Stimulated activated memory B cell treated with anti-CD40 and anti-IgM and Interleukin-4, amounts not matched to agents 10 μg/mL and 1 μg/mL and 100 μg/mL, for 72 hours (primary cell): ENCODE measurements at regions not wholly inside any gene's neighbourhood (a gene's known extent, or its start where the extent isn't known, plus 50 kb on each side); places are given as distances from the start of the nearest gene placed in this dataset.

Source experiments
- ATAC-seq: fragments of 150-1000 bp; cut with Tn5 transposase; 2 replicates; pipeline ENCODE4 v1.10.0; 2021
- H3K27ac Mint-ChIP-seq: one replicate; pipeline ENCODE4 v1.8.0; 2022; ENCODE audit warnings: mild to moderate bottlenecking, mixed read lengths
- H3K27me3 Mint-ChIP-seq: one replicate; pipeline ENCODE4 v1.8.0; 2022; ENCODE audit warnings: mixed read lengths
- H3K36me3 Mint-ChIP-seq: one replicate; pipeline ENCODE4 v1.8.0; 2022; ENCODE audit warnings: mixed read lengths
- H3K4me1 Mint-ChIP-seq: one replicate; pipeline ENCODE4 v1.8.0; 2022; ENCODE audit warnings: mixed read lengths
- H3K4me3 Mint-ChIP-seq: one replicate; pipeline ENCODE4 v1.8.0; 2022; ENCODE audit warnings: mild to moderate bottlenecking, moderate library complexity, mixed read lengths
- H3K9me3 Mint-ChIP-seq: one replicate; pipeline ENCODE4 v1.8.0; 2022; ENCODE audit warnings: mixed read lengths

- H3K4me3 Mint-ChIP-seq: no peak overlapping the region
- no peak overlapping the region for H3K27ac Mint-ChIP-seq
- peaks cover 22% of the 10 kb centered on the region for H3K27me3 Mint-ChIP-seq
- H3K36me3 Mint-ChIP-seq: no peaks in the 10 kb centered on the region
- ATAC-seq: no peak
- H3K4me1 Mint-ChIP-seq: no peaks in the 10 kb centered on the region
- no peaks in the 10 kb centered on the region for H3K9me3 Mint-ChIP-seq
These were observed 452.5 kb downstream of the HS3ST3B1 start for GRCh38 chr17:14753383-14753782.

DNA sequence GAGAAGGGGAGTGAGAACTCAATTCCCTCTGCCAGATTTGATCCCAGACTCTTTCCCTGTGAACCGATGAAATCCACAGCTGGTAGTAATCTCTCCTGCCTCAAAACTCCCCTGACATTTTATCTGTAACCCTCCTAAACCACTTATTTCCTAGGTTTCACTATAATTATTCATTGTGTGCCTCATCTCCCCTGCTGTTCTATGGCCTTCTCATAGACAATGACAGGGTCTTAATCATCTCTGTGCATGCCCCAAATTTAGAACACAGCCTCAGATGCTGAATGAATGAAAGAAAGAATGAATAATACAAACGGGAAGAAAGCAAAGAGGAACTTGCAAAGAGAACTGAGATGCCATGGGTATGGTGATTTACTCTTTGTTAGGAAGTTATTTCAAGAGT lies 451.1 kb downstream of the HS3ST3B1 start:
- H3K36me3 Mint-ChIP-seq: no peaks in the 10 kb centered on the region
- no peak for ATAC-seq
- no peaks in the 10 kb centered on the region for H3K4me1 Mint-ChIP-seq
- peaks cover 10% of the 10 kb centered on the region for H3K27me3 Mint-ChIP-seq
- H3K9me3 Mint-ChIP-seq: no peaks in the 10 kb centered on the region
- no peak overlapping the region for H3K27ac Mint-ChIP-seq
- H3K4me3 Mint-ChIP-seq: no peak overlapping the region

GRCh38 chr17:14750866-14751265 lies 450.0 kb downstream of the HS3ST3B1 start:
- H3K36me3 Mint-ChIP-seq: no peaks in the 10 kb centered on the region
- H3K27me3 Mint-ChIP-seq: peaks cover 2% of the 10 kb centered on the region
- no peaks in the 10 kb centered on the region for H3K9me3 Mint-ChIP-seq
- H3K27ac Mint-ChIP-seq: no peak overlapping the region
- no peak for ATAC-seq
- no peaks in the 10 kb centered on the region for H3K4me1 Mint-ChIP-seq
- H3K4me3 Mint-ChIP-seq: no peak overlapping the region

GRCh38 chr17:14749269-14749668 lies 448.4 kb downstream of the HS3ST3B1 start:
- no peak overlapping the region for H3K27ac Mint-ChIP-seq
- H3K9me3 Mint-ChIP-seq: no peaks in the 10 kb centered on the region
- ATAC-seq: no peak

GRCh38 chr17:14748036-14748710 lies 447.3 kb downstream of the HS3ST3B1 start:
- peak; percentile 58 for ATAC-seq
- H3K27me3 Mint-ChIP-seq: no peaks in the 10 kb centered on the region
- H3K9me3 Mint-ChIP-seq: no peaks in the 10 kb centered on the region
- no peak overlapping the region for H3K27ac Mint-ChIP-seq
- H3K4me1 Mint-ChIP-seq: no peaks in the 10 kb centered on the region
- H3K4me3 Mint-ChIP-seq: no peak overlapping the region
- H3K36me3 Mint-ChIP-seq: no peaks in the 10 kb centered on the region

More at GRCh38 chr17:14749269-14749668, 448.4 kb downstream of the HS3ST3B1 start:
- no peaks in the 10 kb centered on the region for H3K4me1 Mint-ChIP-seq
- H3K36me3 Mint-ChIP-seq: no peaks in the 10 kb centered on the region
- no peaks in the 10 kb centered on the region for H3K27me3 Mint-ChIP-seq
- H3K4me3 Mint-ChIP-seq: no peak overlapping the region

DNA sequence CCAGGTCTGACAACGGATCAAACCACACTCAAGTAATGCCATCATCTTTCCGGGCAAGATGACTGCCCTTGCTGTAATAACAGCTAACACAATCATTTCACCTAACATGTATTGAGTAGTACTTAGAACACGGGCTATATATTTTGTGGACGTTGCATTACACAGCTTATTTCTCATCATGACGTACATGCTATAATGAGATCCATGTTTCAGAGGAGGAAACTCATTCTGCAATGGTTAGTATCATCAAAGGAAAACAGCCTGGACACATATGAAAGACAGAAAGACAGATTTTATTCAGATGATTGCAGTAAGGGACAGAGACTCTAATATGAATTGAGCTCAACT lies 446.7 kb downstream of the HS3ST3B1 start:
- H3K27ac Mint-ChIP-seq: no peak overlapping the region
- H3K27me3 Mint-ChIP-seq: no peaks in the 10 kb centered on the region
- no peaks in the 10 kb centered on the region for H3K4me1 Mint-ChIP-seq
- no peaks in the 10 kb centered on the region for H3K9me3 Mint-ChIP-seq
- H3K4me3 Mint-ChIP-seq: no peak overlapping the region
- no peaks in the 10 kb centered on the region for H3K36me3 Mint-ChIP-seq
- no peak for ATAC-seq

DNA sequence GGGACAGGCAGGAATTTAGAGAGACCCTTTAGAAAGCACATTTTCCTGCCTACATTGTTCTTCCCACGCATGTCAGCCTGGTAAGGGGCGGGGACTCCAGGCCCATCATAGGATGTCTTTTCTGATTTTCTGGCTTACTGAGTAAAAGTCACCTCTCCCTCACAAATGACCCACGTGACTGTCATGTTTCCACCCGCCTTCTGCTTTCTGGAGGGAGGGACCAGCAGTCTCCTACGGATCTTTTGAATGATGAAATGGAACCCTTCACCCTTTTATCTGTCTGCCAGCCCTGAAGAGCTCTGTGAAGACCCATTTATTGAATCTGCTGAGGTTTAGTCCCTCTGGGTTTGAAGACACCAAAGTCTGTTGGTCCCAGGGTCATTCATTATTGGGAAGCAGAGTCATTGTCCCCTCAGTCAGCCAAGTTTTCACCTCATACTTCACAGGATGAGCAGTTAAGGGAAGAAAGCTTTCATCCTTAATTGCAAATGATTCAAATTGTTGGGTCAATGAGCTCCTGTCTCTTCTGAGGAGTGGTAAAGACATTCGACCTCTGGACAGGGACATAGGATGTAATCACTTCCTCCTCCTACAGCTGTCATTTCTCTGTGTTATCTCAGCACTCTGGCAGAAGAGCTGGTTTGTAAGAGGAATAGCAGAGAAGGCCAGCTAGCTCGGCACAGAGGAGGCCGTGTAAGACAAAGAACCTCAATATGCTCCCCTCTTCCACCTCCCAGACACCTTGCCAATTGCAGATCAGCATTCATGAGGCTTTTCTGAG lies 446.1 kb downstream of the HS3ST3B1 start:
- Mint-ChIP-seq H3K4me1 (no peaks in the 10 kb centered on the region), H3K4me3 (no peak overlapping the region), H3K36me3 (no peaks in the 10 kb centered on the region), H3K27me3 (no peaks in the 10 kb centered on the region), H3K9me3 (no peaks in the 10 kb centered on the region), H3K27ac (no peak overlapping the region)
- no peak for ATAC-seq

- Mint-ChIP-seq H3K9me3 (no peaks in the 10 kb centered on the region), H3K27ac (no peak overlapping the region), H3K27me3 (no peaks in the 10 kb centered on the region), H3K36me3 (no peaks in the 10 kb centered on the region), H3K4me3 (no peak overlapping the region), H3K4me1 (no peaks in the 10 kb centered on the region)
- ATAC-seq: no peak
These were observed 444.7 kb downstream of the HS3ST3B1 start for GRCh38 chr17:14745541-14745940.

DNA sequence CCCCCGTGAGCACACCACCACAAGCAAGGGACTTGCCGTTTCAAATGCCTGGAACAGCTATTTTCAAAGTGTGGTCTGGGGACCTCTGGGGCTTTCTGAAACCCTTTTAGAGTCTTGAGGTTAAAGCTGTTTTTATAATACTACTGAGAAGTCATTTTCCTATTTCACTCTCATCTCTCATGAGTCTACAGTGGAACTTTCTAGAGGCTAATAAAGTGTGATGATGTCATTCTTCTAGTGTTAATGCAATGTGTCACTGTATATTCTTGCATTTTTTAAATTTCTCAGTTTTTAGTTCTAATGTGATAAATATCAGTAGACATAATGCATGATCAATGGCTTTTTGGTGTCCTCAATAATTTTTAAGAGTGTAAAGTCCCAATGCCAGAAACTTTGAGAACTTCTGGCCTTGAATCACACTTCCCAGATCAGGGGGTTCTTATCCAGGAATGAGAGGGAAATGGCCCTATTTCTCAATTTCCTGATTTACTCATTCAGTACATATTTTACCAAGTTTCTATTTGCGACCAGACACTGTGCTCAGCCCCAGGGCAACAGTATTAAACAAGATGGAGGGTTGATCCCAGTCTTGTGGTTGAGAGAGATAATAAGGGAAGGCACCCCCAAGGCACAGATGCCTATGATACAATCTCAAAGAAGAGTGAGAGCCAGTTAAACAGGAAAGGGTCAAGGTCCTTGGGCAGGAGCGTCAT lies 444.0 kb downstream of the HS3ST3B1 start:
- H3K27ac Mint-ChIP-seq: no peak overlapping the region
- H3K4me3 Mint-ChIP-seq: no peak overlapping the region
- H3K9me3 Mint-ChIP-seq: no peaks in the 10 kb centered on the region
- no peaks in the 10 kb centered on the region for H3K4me1 Mint-ChIP-seq
- ATAC-seq: no peak
- H3K36me3 Mint-ChIP-seq: no peaks in the 10 kb centered on the region
- H3K27me3 Mint-ChIP-seq: no peaks in the 10 kb centered on the region

GRCh38 chr17:14741491-14741890 lies 440.6 kb downstream of the HS3ST3B1 start:
- H3K27me3 Mint-ChIP-seq: peaks cover 22% of the 10 kb centered on the region
- no peak overlapping the region for H3K4me3 Mint-ChIP-seq
- no peak overlapping the region for H3K27ac Mint-ChIP-seq
- no peaks in the 10 kb centered on the region for H3K9me3 Mint-ChIP-seq
- no peaks in the 10 kb centered on the region for H3K36me3 Mint-ChIP-seq
- ATAC-seq: no peak
- no peaks in the 10 kb centered on the region for H3K4me1 Mint-ChIP-seq

GRCh38 chr17:14739656-14740431 lies 439.0 kb downstream of the HS3ST3B1 start:
- Mint-ChIP-seq H3K4me1 (no peaks in the 10 kb centered on the region), H3K4me3 (no peak overlapping the region), H3K27ac (no peak overlapping the region), H3K27me3 (peaks cover 25% of the 10 kb centered on the region), H3K9me3 (no peaks in the 10 kb centered on the region), H3K36me3 (no peaks in the 10 kb centered on the region)
- ATAC-seq: no peak

DNA sequence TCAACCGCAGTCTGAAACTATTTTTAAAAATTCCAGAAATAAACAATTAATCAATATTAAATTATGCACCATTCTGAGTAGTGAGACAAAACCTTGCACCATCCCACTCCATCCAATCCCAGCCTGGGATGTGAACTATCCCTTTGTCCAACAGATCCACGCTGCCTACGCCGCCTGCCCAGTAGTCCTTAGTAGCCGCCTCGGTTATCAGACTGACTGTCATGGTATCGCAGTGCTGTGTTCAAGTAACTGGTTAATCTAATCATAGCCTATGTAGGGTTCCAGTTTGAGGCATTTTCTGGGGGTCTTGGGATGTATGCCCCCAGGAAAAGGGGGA lies 437.7 kb downstream of the HS3ST3B1 start:
- Mint-ChIP-seq H3K27ac (no peak overlapping the region), H3K9me3 (no peaks in the 10 kb centered on the region), H3K4me3 (no peak overlapping the region), H3K36me3 (no peaks in the 10 kb centered on the region), H3K4me1 (no peaks in the 10 kb centered on the region), H3K27me3 (peaks cover 25% of the 10 kb centered on the region)
- no peak for ATAC-seq

DNA sequence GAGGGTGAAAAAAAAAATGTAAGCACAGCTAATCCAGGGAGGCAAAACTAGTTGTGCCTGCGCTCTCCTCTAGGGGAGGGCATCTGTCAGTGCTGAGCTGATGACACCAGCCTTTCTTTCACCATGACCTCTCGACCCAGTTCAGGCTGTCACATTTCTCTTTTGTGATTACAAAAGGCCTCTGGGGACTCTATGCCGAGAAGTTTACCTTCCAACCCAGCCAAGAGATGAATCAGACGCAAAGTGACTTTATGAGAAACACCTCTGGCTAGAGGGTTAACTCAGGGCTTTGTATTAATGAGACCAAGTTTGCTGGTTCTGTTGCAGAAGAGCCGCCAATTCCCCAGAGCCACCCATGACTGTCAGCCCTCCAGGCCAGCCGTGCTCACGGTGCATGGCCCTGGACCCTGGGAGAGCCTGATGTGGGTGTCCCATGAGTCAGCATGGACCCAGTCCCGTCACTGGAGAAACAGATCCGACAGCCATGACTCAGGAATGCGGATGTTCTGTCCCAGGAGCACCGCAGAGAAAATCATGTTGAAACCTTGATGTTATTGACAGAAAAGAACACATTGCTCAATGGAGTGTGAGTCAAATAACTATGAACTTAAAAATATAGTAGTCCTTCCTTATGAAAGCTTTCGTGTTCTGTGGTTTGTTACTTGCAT lies 437.2 kb downstream of the HS3ST3B1 start:
- no peak overlapping the region for H3K27ac Mint-ChIP-seq

GRCh38 chr17:14736631-14737030 lies 435.8 kb downstream of the HS3ST3B1 start:
- H3K4me3 Mint-ChIP-seq: no peak overlapping the region
- no peak overlapping the region for H3K27ac Mint-ChIP-seq
- H3K27me3 Mint-ChIP-seq: peaks cover 25% of the 10 kb centered on the region
- no peaks in the 10 kb centered on the region for H3K36me3 Mint-ChIP-seq
- no peaks in the 10 kb centered on the region for H3K9me3 Mint-ChIP-seq
- no peaks in the 10 kb centered on the region for H3K4me1 Mint-ChIP-seq
- ATAC-seq: no peak

More for the DNA sequence above, 437.2 kb downstream of the HS3ST3B1 start:
- Mint-ChIP-seq H3K36me3 (no peaks in the 10 kb centered on the region), H3K27me3 (peaks cover 25% of the 10 kb centered on the region), H3K4me3 (no peak overlapping the region), H3K9me3 (no peaks in the 10 kb centered on the region), H3K4me1 (no peaks in the 10 kb centered on the region)
- peak; percentile 77 for ATAC-seq

GRCh38 chr17:14733376-14733775 lies 432.5 kb downstream of the HS3ST3B1 start:
- peaks cover 16% of the 10 kb centered on the region for H3K27me3 Mint-ChIP-seq
- ATAC-seq: no peak
- H3K27ac Mint-ChIP-seq: no peak overlapping the region

More at GRCh38 chr17:14733376-14733775, 432.5 kb downstream of the HS3ST3B1 start:
- no peaks in the 10 kb centered on the region for H3K9me3 Mint-ChIP-seq
- no peaks in the 10 kb centered on the region for H3K4me1 Mint-ChIP-seq
- no peak overlapping the region for H3K4me3 Mint-ChIP-seq
- no peaks in the 10 kb centered on the region for H3K36me3 Mint-ChIP-seq
